ENCODE measurements at regions not wholly inside any gene's neighbourhood (a gene's known extent, or its start where the extent isn't known, plus 50 kb on each side); places are given as distances from the start of the nearest gene placed in this dataset.

GRCh38 chrX:10747975-10748374, 127.6 kb upstream of the MID1 start:
- H3K36me3 Mint-ChIP-seq (ENCODE audit: low read depth), result no peaks in the 10 kb centered on the region
- no peak overlapping the region for H3K4me3 Mint-ChIP-seq (ENCODE audit: unreplicated experiment)
- H3K4me1 Mint-ChIP-seq (ENCODE audit: low read depth), result peaks cover 18% of the 10 kb centered on the region
- peaks cover 24% of the 10 kb centered on the region for H3K9me3 Mint-ChIP-seq (ENCODE audit: low read depth)
- no peaks in the 10 kb centered on the region for H3K27me3 Mint-ChIP-seq (ENCODE audit: low read depth)
- DNase-seq (ENCODE audit: low spot score), result no peak
- no peak for TF ChIP-seq CTCF (IDR thresholded peaks at IDR 0.05)
- no peak overlapping the region for H3K27ac Mint-ChIP-seq (ENCODE audit: unreplicated experiment)

GRCh38 chrX:10749113-10749512, 128.7 kb upstream of the MID1 start:
- DNase-seq (ENCODE audit: low spot score), result no peak
- Mint-ChIP-seq H3K27me3 (ENCODE audit: low read depth) (no peaks in the 10 kb centered on the region), H3K36me3 (ENCODE audit: low read depth) (no peaks in the 10 kb centered on the region), H3K27ac (ENCODE audit: unreplicated experiment) (no peak overlapping the region), H3K4me1 (ENCODE audit: low read depth) (peaks cover 28% of the 10 kb centered on the region), H3K4me3 (ENCODE audit: unreplicated experiment) (no peak overlapping the region), H3K9me3 (ENCODE audit: low read depth) (peaks cover 26% of the 10 kb centered on the region)
- no peak for TF ChIP-seq CTCF (IDR thresholded peaks at IDR 0.05)

DNA sequence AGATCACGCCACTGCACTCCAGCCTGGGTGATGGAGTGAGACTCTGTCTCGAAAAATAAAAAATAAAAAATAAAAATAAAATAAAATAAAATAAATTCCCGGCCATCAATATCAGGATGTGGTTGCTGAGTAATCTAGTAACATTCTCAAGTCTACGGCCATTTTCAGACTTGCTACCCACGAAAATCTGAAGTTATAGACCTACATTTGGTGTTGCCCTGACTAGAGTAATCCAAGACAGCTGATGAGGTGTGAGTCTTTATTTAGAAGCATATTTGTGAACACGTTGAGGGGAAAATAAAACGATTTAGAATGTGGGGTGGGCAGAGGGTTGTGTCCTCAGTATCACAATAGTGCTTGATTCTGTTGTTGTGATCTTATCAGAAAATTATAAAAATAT, 130.2 kb upstream of the MID1 start:
- no peak for TF ChIP-seq CTCF (IDR thresholded peaks at IDR 0.05)
- no peak for DNase-seq (ENCODE audit: low spot score)
- no peaks in the 10 kb centered on the region for H3K36me3 Mint-ChIP-seq (ENCODE audit: low read depth)
- H3K4me1 Mint-ChIP-seq (ENCODE audit: low read depth), result peaks cover 41% of the 10 kb centered on the region
- H3K27ac Mint-ChIP-seq (ENCODE audit: unreplicated experiment), result no peak overlapping the region
- peaks cover 25% of the 10 kb centered on the region for H3K9me3 Mint-ChIP-seq (ENCODE audit: low read depth)
- H3K27me3 Mint-ChIP-seq (ENCODE audit: low read depth), result no peaks in the 10 kb centered on the region
- no peak overlapping the region for H3K4me3 Mint-ChIP-seq (ENCODE audit: unreplicated experiment)

DNA sequence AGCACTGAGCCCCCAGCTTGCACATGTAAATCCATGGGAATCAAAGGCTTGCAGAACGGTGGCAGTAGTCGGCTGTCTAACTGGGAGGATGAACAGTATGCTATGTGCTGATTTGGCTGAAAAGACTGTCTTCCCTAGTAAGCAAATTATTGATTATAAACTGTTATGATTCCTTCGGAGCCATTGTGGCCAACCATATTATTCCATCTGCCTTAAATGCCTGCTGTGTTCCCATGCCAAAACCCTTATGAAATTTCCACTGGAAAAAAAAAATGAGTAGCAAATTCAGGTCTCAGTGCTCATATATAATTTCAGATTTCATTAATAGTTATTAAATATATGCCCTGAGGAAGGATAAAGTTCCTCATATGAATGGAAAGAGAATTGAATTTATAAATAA, 132.7 kb upstream of the MID1 start:
- H3K9me3 Mint-ChIP-seq (ENCODE audit: low read depth), result peaks cover 13% of the 10 kb centered on the region

GRCh38 chrX:10754445-10754844, 134.1 kb upstream of the MID1 start:
- DNase-seq (ENCODE audit: low spot score), result no peak
- H3K9me3 Mint-ChIP-seq (ENCODE audit: low read depth), result peaks cover 16% of the 10 kb centered on the region
- no peaks in the 10 kb centered on the region for H3K27me3 Mint-ChIP-seq (ENCODE audit: low read depth)
- H3K27ac Mint-ChIP-seq (ENCODE audit: unreplicated experiment), result no peak overlapping the region
- H3K36me3 Mint-ChIP-seq (ENCODE audit: low read depth), result no peaks in the 10 kb centered on the region
- TF ChIP-seq CTCF (IDR thresholded peaks at IDR 0.05), result no peak
- H3K4me3 Mint-ChIP-seq (ENCODE audit: unreplicated experiment), result no peak overlapping the region
- peaks cover 43% of the 10 kb centered on the region for H3K4me1 Mint-ChIP-seq (ENCODE audit: low read depth)

More for the DNA sequence above, 132.7 kb upstream of the MID1 start:
- Mint-ChIP-seq H3K4me3 (ENCODE audit: unreplicated experiment) (no peak overlapping the region), H3K27ac (ENCODE audit: unreplicated experiment) (peak overlapping the region; percentile 30), H3K36me3 (ENCODE audit: low read depth) (no peaks in the 10 kb centered on the region), H3K27me3 (ENCODE audit: low read depth) (no peaks in the 10 kb centered on the region), H3K4me1 (ENCODE audit: low read depth) (peaks cover 55% of the 10 kb centered on the region)
- TF ChIP-seq CTCF (IDR thresholded peaks at IDR 0.05), result no peak
- no peak for DNase-seq (ENCODE audit: low spot score)
